GM12874 (cell line): ENCODE measurements at regions not wholly inside any gene's neighbourhood (a gene's known extent, or its start where the extent isn't known, plus 50 kb on each side); places are given as distances from the start of the nearest gene placed in this dataset.

Experiments used
- TF ChIP-seq, protein P1 (sequence below): IDR thresholded peaks from 2 replicates; pipeline ENCODE4 v1.5.1; 2011; ENCODE audit warnings: low read depth, mild to moderate bottlenecking, control low read depth, low read length, moderate library complexity; ENCODE audit not compliant: insufficient read depth

DNA sequence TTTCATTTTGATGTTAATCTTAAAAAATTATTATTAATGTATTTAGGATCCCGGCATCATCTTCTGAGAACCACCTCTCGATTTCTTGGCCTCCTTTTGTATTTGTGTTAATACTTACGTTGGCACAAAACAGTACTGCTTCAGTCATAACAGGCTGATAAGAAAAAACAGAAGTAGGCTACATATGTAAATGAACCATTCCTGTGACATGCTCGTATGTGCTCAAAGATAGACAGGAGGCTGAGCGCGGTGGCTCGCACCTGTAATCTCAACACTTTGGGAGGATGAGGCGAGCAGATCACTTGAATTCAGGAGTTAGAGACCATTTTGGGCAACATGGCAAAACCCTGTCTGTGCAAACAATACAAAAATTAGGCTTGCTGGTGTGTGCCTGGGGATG is 109.4 kb upstream of the H2AZ1 start:
- TF ChIP-seq, protein P1, sequence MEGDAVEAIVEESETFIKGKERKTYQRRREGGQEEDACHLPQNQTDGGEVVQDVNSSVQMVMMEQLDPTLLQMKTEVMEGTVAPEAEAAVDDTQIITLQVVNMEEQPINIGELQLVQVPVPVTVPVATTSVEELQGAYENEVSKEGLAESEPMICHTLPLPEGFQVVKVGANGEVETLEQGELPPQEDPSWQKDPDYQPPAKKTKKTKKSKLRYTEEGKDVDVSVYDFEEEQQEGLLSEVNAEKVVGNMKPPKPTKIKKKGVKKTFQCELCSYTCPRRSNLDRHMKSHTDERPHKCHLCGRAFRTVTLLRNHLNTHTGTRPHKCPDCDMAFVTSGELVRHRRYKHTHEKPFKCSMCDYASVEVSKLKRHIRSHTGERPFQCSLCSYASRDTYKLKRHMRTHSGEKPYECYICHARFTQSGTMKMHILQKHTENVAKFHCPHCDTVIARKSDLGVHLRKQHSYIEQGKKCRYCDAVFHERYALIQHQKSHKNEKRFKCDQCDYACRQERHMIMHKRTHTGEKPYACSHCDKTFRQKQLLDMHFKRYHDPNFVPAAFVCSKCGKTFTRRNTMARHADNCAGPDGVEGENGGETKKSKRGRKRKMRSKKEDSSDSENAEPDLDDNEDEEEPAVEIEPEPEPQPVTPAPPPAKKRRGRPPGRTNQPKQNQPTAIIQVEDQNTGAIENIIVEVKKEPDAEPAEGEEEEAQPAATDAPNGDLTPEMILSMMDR: no peak

DNA sequence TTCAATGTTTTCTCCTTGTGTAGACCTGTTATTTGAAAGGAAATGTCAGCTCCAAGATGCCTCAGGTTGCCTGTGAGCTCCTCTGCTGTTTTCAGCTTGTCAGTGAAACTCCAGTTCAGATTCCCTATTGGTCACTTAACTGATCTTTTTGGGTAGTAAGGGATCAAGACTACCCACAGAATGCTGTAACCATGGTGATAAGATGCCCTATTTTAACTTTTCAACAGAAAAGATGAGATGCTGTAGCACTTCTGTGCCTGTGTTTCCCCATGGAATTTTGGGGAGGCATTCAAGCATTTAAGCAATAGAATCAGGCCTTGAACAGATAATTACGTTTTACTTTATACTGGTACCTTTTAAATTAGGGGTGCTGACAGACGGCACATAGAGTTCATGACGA is 106.6 kb upstream of the H2AZ1 start:
- TF ChIP-seq, protein P1: no peak

DNA sequence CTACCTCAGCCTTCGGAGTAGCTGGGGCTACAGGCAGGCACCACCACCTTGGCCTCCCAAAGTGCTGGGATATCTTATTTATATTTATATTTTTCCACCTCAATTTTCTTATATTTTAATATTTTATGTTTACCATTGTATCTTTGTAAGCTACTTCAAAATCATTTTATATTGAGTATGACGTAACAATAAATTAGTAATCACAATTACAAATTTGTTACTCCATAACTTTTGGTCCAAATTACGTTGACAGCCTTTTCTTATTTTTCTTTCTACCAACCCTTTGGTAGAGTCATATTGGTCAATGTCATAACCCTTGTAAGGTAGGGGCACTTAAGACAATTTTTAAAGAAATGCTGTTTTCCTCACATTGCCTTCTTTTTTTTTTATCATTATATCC is 104.0 kb upstream of the H2AZ1 start:
- TF ChIP-seq, protein P1: no peak

DNA sequence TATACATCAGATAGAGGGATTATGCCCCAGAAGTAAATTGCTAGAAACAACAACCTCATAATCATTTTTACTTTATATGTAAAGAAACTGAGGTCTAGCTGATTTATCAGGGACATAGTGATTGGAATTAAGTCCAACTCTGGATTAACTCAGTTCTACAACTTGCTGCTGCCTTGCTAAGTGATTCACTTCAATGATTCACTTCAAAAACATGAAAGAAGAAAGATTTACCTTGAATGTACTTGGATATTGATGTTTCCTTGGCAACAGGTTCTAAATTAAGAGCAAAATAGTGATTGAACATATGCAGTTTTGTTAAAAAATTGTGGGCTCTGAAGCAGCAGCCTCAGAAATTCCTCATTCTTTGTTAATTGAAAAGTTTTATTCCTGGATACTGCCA is 99.8 kb upstream of the H2AZ1 start:
- TF ChIP-seq, protein P1: no peak

DNA sequence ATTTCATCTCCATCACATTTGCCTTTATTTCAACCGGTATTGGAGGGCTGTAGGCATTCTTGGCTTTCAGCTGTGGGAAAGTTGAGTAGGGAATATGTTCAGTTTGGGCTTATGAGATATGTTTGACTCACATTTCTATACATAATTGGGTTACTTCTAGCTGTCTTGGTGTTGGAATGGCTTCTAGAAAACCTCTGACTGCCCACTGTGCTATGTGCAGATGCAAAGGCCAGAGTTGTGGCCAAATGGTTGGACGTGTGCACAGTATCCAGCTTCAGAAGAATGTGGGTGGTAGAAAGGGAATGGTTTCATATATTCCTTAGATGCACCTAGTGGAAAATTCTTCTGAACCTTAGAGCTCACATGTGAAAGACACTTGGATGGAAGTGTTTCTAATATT is 92.6 kb upstream of the H2AZ1 start:
- TF ChIP-seq, protein P1: no peak

DNA sequence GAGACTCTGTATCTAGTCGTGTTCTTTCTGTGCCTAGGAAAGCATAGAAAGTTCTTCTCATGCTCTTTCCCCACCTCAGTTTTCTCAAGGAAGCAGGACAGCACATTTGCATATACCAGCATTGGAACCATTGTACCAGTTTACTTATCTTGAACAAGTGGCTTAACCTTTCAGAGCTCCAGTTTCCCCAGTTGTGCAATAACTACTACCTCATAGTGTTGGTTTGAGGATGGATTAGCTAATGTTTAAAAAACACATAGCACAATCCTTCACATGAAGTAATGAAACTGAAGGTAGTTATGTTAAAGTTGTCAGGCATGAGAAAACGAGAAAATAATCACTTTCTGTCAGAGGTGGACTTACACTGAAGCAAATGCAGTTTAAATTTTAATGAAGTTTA is 92.2 kb upstream of the H2AZ1 start:
- TF ChIP-seq, protein P1: no peak

DNA sequence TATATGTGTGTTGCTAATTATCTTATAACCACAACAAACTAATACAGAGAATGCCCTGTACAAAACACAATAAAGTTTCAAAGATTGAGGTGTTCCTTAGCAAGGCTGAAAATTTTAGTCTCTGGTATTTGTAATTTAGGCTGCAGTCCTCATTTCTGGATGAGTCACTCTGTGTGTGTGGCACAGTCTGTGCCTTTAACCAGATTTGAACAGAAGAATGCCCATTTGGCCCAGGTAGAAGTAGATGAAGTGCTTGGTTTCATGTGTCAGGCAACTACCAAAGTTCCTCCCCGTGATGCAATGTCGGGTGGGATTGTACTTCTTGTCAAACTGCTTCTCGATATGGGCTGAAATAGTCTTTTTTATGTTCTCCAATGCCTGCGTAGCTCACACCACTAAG is 91.6 kb upstream of the H2AZ1 start:
- TF ChIP-seq, protein P1: no peak

DNA sequence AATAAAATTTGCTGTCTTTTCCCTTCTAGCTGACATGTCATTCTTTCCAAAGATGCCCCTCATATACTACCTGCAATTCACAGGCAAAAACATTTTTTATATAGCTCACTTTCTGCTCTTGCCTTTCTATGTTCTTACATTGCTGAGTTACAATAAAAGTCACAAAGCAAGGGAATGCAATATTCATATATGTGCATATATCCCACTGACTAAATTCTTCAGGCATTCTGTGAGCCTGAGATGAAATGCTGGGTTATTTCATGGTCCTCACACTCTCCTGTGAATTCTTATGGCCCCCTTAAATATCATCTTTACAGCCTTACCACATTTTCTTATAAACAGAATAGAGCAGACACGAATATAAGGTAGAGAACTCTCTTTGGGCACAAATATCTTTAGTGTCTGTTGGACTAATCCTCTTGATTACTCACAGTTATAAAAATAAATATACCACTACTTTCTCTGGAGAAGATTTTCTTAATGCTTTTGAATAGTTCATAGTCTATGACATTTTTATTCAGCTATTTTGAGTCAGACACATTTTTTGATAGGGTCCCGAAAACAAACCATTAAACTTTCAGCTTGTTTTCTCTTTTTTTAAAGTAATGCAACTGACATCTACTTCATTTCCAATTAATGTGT is 84.1 kb upstream of the H2AZ1 start:
- TF ChIP-seq, protein P1: no peak
